Astrocyte of the cerebellum (primary cell): ENCODE measurements at regions not wholly inside any gene's neighbourhood (a gene's known extent, or its start where the extent isn't known, plus 50 kb on each side); places are given as distances from the start of the nearest gene placed in this dataset.

ENCODE experiments used
- DNase-seq: peaks from one replicate; pipeline ENCODE4 v3.0.0-alpha.2; 2011; ENCODE audit warnings: low read depth
- H3K4me3 ChIP-seq: 2 replicates; pipeline ENCODE4 v1.5.1; 2011; ENCODE audit warnings: mild to moderate bottlenecking, low read depth, low read length, moderate library complexity
- CTCF ChIP-seq: IDR thresholded peaks from 2 replicates; pipeline ENCODE4 v1.5.1; 2012; ENCODE audit warnings: low read length, low read depth, moderate library complexity, mild to moderate bottlenecking; ENCODE audit errors: missing control alignments
- in situ Hi-C: cut with HindIII; loops from 2 replicates; pipeline ENCODE4 v1.10.0; 2017; ENCODE audit warnings: low sequenced_read_pairs

GRCh38 chrX:120750381-120750780 lies 120.5 kb upstream of the C1GALT1C1 start:
- in situ Hi-C loops = no loop called here
- TF ChIP-seq CTCF = no peak
- DNase-seq = no peak
- no peak overlapping the region for H3K4me3 ChIP-seq

GRCh38 chrX:120749141-120749846 lies 119.4 kb upstream of the C1GALT1C1 start:
- TF ChIP-seq CTCF = no peak
- DNase-seq = no peak
- H3K4me3 ChIP-seq = no peak overlapping the region
- in situ Hi-C loops = no loop called here

- in situ Hi-C loops = no loop called here
- H3K4me3 ChIP-seq = no peak overlapping the region
- no peak for TF ChIP-seq CTCF
- no peak for DNase-seq
Measured at GRCh38 chrX:120746153-120746552, 116.3 kb upstream of the C1GALT1C1 start.

- DNase-seq = no peak
- in situ Hi-C loops = no loop called here
- no peak overlapping the region for H3K4me3 ChIP-seq
- no peak for TF ChIP-seq CTCF
Measured at GRCh38 chrX:120742946-120743665, 113.3 kb upstream of the C1GALT1C1 start.

- no peak for DNase-seq
- TF ChIP-seq CTCF = no peak
- in situ Hi-C loops = no loop called here
- no peak overlapping the region for H3K4me3 ChIP-seq
Measured at GRCh38 chrX:120741452-120741851, 111.6 kb upstream of the C1GALT1C1 start.

GRCh38 chrX:120740072-120740471 lies 110.2 kb upstream of the C1GALT1C1 start:
- no peak overlapping the region for H3K4me3 ChIP-seq
- no peak for DNase-seq
- in situ Hi-C loops = no loop called here
- no peak for TF ChIP-seq CTCF
